ENCODE measurements at regions not wholly inside any gene's neighbourhood (a gene's known extent, or its start where the extent isn't known, plus 50 kb on each side); places are given as distances from the start of the nearest gene placed in this dataset.

DNA sequence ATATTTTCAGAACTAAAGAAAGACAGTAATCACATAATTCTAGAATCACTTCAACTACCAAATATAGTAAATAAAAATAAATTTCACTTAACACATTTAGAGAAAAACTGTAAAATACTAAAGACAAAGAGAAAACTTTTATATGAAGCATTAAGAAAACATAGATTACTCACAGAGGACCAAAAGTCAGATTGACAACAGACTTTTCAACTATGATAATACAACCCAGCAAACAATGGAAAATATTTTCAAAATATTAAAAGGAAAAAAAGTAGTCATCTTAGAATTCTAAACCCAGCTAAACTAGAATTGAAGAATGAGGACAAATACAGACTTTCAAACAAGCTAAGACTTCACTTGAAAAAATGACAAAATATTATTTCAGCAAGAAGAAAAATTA lies 164.8 kb upstream of the ARID1B start:
- H3K9me3 ChIP-seq: no peaks in the 10 kb centered on the region
- TF ChIP-seq, protein P1, sequence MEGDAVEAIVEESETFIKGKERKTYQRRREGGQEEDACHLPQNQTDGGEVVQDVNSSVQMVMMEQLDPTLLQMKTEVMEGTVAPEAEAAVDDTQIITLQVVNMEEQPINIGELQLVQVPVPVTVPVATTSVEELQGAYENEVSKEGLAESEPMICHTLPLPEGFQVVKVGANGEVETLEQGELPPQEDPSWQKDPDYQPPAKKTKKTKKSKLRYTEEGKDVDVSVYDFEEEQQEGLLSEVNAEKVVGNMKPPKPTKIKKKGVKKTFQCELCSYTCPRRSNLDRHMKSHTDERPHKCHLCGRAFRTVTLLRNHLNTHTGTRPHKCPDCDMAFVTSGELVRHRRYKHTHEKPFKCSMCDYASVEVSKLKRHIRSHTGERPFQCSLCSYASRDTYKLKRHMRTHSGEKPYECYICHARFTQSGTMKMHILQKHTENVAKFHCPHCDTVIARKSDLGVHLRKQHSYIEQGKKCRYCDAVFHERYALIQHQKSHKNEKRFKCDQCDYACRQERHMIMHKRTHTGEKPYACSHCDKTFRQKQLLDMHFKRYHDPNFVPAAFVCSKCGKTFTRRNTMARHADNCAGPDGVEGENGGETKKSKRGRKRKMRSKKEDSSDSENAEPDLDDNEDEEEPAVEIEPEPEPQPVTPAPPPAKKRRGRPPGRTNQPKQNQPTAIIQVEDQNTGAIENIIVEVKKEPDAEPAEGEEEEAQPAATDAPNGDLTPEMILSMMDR (IDR thresholded peaks at IDR 0.05): no peak
- TF ChIP-seq POLR2A (IDR thresholded peaks at IDR 0.05): no peak
- no peak for TF ChIP-seq EP300 (IDR thresholded peaks at IDR 0.05)
- H3K27me3 ChIP-seq: no peaks in the 10 kb centered on the region
- H3K27ac ChIP-seq: no peak overlapping the region
- intact Hi-C loops (cut with DNase I): no loop called here
- H3K36me3 ChIP-seq: no peaks in the 10 kb centered on the region
- DNase-seq: no peak
- no peak overlapping the region for H3K4me3 ChIP-seq
- peaks cover 2% of the 10 kb centered on the region for H3K4me1 ChIP-seq (ENCODE audit: insufficient read depth)

DNA sequence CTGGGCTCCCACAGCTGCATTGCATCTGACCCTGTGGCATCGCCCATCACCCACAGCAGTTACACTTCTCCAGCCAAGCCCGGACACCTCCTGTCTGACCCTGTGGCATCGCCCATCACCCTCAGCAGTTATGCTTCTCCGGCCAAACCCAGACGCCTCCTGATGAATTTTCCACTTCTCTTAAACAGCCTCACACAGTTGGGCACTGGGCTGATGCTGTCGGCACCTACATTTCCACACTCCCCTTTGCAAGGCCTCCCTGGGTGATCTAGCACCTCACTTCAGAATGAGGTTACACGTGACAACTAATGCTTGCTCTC lies 175.2 kb upstream of the ARID1B start:
- TF ChIP-seq EP300 (IDR thresholded peaks at IDR 0.05) (no peak), POLR2A (IDR thresholded peaks at IDR 0.05) (no peak)
- TF ChIP-seq, protein P1 (IDR thresholded peaks at IDR 0.05): no peak
- 88 to 90% (median 90%) methylated on average over 7 of the region's 7 CpGs for WGBS, 3 donors
- H3K36me3 ChIP-seq: no peaks in the 10 kb centered on the region
- peaks cover 3% of the 10 kb centered on the region for H3K4me1 ChIP-seq (ENCODE audit: insufficient read depth)
- H3K27ac ChIP-seq: no peak overlapping the region
- intact Hi-C loops (cut with DNase I): no loop called here
- H3K27me3 ChIP-seq: no peaks in the 10 kb centered on the region
- no peak for DNase-seq
- H3K9me3 ChIP-seq: no peaks in the 10 kb centered on the region
- no peak overlapping the region for H3K4me3 ChIP-seq

DNA sequence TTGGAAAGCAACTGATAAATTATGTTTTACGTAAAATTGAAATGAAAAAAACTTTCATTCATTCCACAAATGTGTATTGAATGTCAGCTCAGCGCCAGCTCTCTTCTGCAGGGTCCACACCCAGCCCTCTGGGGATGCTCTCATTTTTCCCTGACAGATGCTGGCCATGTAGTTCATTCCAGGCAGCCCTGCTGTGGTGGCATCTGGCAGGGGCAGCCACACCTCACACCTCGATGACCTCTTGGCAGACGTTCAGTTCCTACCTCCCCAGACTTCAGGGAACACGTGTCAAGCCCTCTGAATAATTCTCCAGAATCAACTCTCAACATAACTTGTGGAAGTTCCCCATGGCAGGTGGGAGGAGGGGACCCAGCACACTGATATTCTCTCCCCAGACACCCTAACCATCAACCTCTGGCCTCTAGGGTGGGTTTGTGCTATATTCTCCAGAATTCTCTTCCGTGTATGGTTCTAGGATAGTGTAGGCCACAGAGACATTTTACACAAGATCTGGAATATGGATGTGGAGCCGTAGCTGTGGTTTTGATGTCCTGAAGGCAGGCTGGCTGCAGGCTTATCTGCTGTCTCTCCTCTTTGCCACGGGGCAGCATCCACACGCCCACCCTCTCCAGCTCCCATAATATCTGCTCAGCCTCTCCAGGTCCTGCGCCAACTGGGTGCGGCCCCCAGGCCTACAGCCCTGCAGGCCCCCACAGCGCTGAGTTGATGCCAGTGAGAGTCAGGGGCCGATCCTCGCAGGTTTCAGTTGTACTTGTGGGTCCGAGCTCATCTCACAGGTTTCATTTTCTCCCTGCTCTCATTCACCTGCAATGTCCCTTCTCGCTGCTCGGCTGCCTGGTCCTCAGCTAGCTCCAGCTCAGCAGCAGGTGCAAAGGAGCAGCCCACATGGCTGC lies 175.8 kb upstream of the ARID1B start:
- Histone ChIP-seq H3K4me1 (ENCODE audit: insufficient read depth) (peaks cover 3% of the 10 kb centered on the region), H3K4me3 (no peak overlapping the region), H3K27me3 (no peaks in the 10 kb centered on the region), H3K27ac (no peak overlapping the region), H3K9me3 (no peaks in the 10 kb centered on the region), H3K36me3 (no peaks in the 10 kb centered on the region)
- TF ChIP-seq POLR2A (IDR thresholded peaks at IDR 0.05) (no peak), EP300 (IDR thresholded peaks at IDR 0.05) (no peak)
- TF ChIP-seq, protein P1 (IDR thresholded peaks at IDR 0.05): no peak
- DNase-seq: no peak
- WGBS, 3 donors: 86 to 91% (median 88%) methylated on average over 17 of the region's 17 CpGs
- intact Hi-C loops (cut with DNase I): no loop called here

DNA sequence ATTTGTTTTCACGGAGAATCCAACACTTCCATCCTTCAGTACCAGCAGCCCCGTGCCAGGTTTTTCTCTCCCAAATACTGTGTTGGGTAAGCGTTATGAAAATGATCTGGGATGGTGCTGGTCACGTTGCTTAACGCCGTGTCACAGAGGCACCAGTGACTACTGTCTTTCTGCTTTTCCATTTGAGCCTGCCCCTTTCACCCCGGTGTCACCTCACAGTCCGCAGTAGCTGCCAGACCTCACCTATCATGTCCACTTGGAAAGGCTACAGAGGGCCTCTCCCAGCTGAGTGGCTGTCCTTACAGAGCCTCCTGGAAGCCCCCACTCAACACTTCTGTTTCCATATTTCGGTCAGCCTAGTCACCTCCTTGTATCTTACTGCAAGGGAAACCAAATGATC lies 176.5 kb upstream of the ARID1B start:
- H3K4me3 ChIP-seq: no peak overlapping the region
- WGBS, 3 donors: 68 to 77% (median 73%) methylated on average over 9 of the region's 9 CpGs

More for the DNA sequence above, 176.5 kb upstream of the ARID1B start:
- H3K27me3 ChIP-seq: no peaks in the 10 kb centered on the region
- H3K27ac ChIP-seq: no peak overlapping the region
- no peaks in the 10 kb centered on the region for H3K36me3 ChIP-seq
- DNase-seq: peak in 2 of 5 donors; percentile 22 to 44
- intact Hi-C loops (cut with DNase I): no loop called here
- peaks cover 3% of the 10 kb centered on the region for H3K4me1 ChIP-seq (ENCODE audit: insufficient read depth)
- H3K9me3 ChIP-seq: no peaks in the 10 kb centered on the region
- TF ChIP-seq, protein P1 (IDR thresholded peaks at IDR 0.05): no peak
- TF ChIP-seq POLR2A (IDR thresholded peaks at IDR 0.05) (no peak), EP300 (IDR thresholded peaks at IDR 0.05) (no peak)
